ENCODE measurements at regions not wholly inside any gene's neighbourhood (a gene's known extent, or its start where the extent isn't known, plus 50 kb on each side); places are given as distances from the start of the nearest gene placed in this dataset.

GRCh38 chr6:169378620-169379381, 125.2 kb upstream of the THBS2 start:
- ChIA-PET POLR2A (no interaction called here), RAD21 (ENCODE audit: low non-redundant PET in 1 of 2, low total read pairs in 2 of 2, uncharacterized antibody in 2 of 2, unreplicated experiment in 2 of 2) (no interaction called here), CTCF (no interaction called here)
- TF ChIP-seq ATF3 (IDR thresholded peaks at IDR 0.05), result no peak
- TF ChIP-seq EGR1 (IDR thresholded peaks at IDR 0.05; ENCODE audit: low read depth), result no peak
- TF ChIP-seq POLR2AphosphoS5 (IDR thresholded peaks at IDR 0.05; ENCODE audit: low read depth, low read length), result no peak
- no peak for TF ChIP-seq CEBPB (IDR thresholded peaks at IDR 0.05; ENCODE audit: low read depth)
- TF ChIP-seq SIN3A (IDR thresholded peaks at IDR 0.05; ENCODE audit: low read depth), result no peak
- no peak for TF ChIP-seq POLR2A (IDR thresholded peaks at IDR 0.05; ENCODE audit: borderline replicate concordance, extremely low read depth, insufficient read depth, insufficient read length)
- no peak for TF ChIP-seq JUND (IDR thresholded peaks at IDR 0.05)
- no peak for TF ChIP-seq CBX3 (IDR thresholded peaks at IDR 0.05; ENCODE audit: low read depth)
- no peak for TF ChIP-seq EZH2phosphoT487 (IDR thresholded peaks at IDR 0.05; ENCODE audit: borderline replicate concordance)
- no peak for TF ChIP-seq ELF1 (IDR thresholded peaks at IDR 0.05; ENCODE audit: borderline replicate concordance, low read depth)
- TF ChIP-seq ZFX (IDR thresholded peaks at IDR 0.05), result no peak
- no peak for TF ChIP-seq MAX (IDR thresholded peaks at IDR 0.05)
- no peak for TF ChIP-seq TCF7L2 (IDR thresholded peaks at IDR 0.05; ENCODE audit: borderline replicate concordance, extremely low read depth, insufficient read depth, insufficient read length)
- no peak for TF ChIP-seq YY1 (IDR thresholded peaks at IDR 0.05; ENCODE audit: extremely low read depth, insufficient replicate concordance, low read depth, low read length)
- TF ChIP-seq ZBTB33 (IDR thresholded peaks at IDR 0.05; ENCODE audit: extremely low read depth, insufficient replicate concordance, low read length), result no peak
- BruUV-seq (replicated peaks), result no TSS peak
- DNase-seq (ENCODE audit: low read depth, low spot score) (no peak), ATAC-seq (no peak)
- Histone ChIP-seq H3K27me3 (ENCODE audit: insufficient read depth, low read length) (no peaks in the 10 kb centered on the region), H3K36me3 (ENCODE audit: control insufficient read depth in 1 of 2, insufficient read depth in 2 of 2, low read length in 2 of 2) (no peaks in the 10 kb centered on the region), H2AFZ (ENCODE audit: low read depth, low read length, poor library complexity, severe bottlenecking) (no peak overlapping the region), H3K4me1 (ENCODE audit: control insufficient read depth in 1 of 2, insufficient read depth in 2 of 2, low read length in 2 of 2) (no peaks in the 10 kb centered on the region), H3K9me3 (ENCODE audit: control insufficient read depth in 1 of 2, insufficient read depth in 1 of 2, low read depth in 1 of 2, low read length in 2 of 2) (no peaks in the 10 kb centered on the region), H3K79me2 (ENCODE audit: insufficient read depth, low read length) (no peaks in the 10 kb centered on the region), H3K27ac (ENCODE audit: low read depth, low read length) (no peak overlapping the region), H3K9me2 (ENCODE audit: insufficient read depth) (no peaks in the 10 kb centered on the region), H3K9ac (ENCODE audit: low read length) (no peak overlapping the region), H4K20me1 (ENCODE audit: insufficient read depth) (no peaks in the 10 kb centered on the region), H3K4me2 (ENCODE audit: low read length) (no peak overlapping the region), H3K4me3 (replicated peaks in 1 of 2; ENCODE audit: low read depth in 1 of 2, low read length in 2 of 2) (no peak overlapping the region)
- intact Hi-C loops (cut with micrococcal nuclease), result no loop called here
